ENCODE measurements at regions not wholly inside any gene's neighbourhood (a gene's known extent, or its start where the extent isn't known, plus 50 kb on each side); places are given as distances from the start of the nearest gene placed in this dataset.

- no peak for DNase-seq (ENCODE audit: low spot score)
These were observed 348.6 kb downstream of the ANKRD7 start for GRCh38 chr7:118573085-118573484.

GRCh38 chr7:118575393-118575948 lies 351.0 kb downstream of the ANKRD7 start:
- DNase-seq (ENCODE audit: low spot score): no peak

- no peak for DNase-seq (ENCODE audit: low spot score)
These were observed 356.4 kb downstream of the ANKRD7 start for GRCh38 chr7:118580743-118581382.

GRCh38 chr7:118583641-118584040 lies 359.1 kb downstream of the ANKRD7 start:
- no peak for DNase-seq (ENCODE audit: low spot score)

- DNase-seq (ENCODE audit: low spot score): no peak
These were observed 361.7 kb downstream of the ANKRD7 start for GRCh38 chr7:118586248-118586647.

- no peak for DNase-seq (ENCODE audit: low spot score)
These were observed 365.6 kb downstream of the ANKRD7 start for GRCh38 chr7:118590107-118590506.

GRCh38 chr7:118602090-118602489 lies 377.6 kb downstream of the ANKRD7 start:
- no peak for DNase-seq (ENCODE audit: low spot score)

- no peak for DNase-seq (ENCODE audit: low spot score)
These were observed 382.1 kb downstream of the ANKRD7 start for GRCh38 chr7:118606602-118607001.

- no peak for DNase-seq (ENCODE audit: low spot score)
These were observed 384.7 kb downstream of the ANKRD7 start for GRCh38 chr7:118609207-118609606.

- DNase-seq (ENCODE audit: low spot score): no peak
These were observed 391.2 kb downstream of the ANKRD7 start for GRCh38 chr7:118615681-118616080.

- DNase-seq (ENCODE audit: low spot score): no peak
These were observed 397.4 kb downstream of the ANKRD7 start for GRCh38 chr7:118621810-118622360.

GRCh38 chr7:118626739-118627138 lies 402.2 kb downstream of the ANKRD7 start:
- DNase-seq (ENCODE audit: low spot score): no peak

GRCh38 chr7:118627467-118627866 lies 403.0 kb downstream of the ANKRD7 start:
- DNase-seq (ENCODE audit: low spot score): no peak

GRCh38 chr7:118629898-118630438 lies 405.5 kb downstream of the ANKRD7 start:
- DNase-seq (ENCODE audit: low spot score): no peak

- no peak for DNase-seq (ENCODE audit: low spot score)
These were observed 417.9 kb downstream of the ANKRD7 start for GRCh38 chr7:118642396-118642795.

GRCh38 chr7:118644346-118644745 lies 419.8 kb downstream of the ANKRD7 start:
- no peak for DNase-seq (ENCODE audit: low spot score)

GRCh38 chr7:118648002-118648401 lies 423.5 kb downstream of the ANKRD7 start:
- no peak for DNase-seq (ENCODE audit: low spot score)

- DNase-seq (ENCODE audit: low spot score): no peak
These were observed 433.0 kb downstream of the ANKRD7 start for GRCh38 chr7:118657391-118658005.

GRCh38 chr7:118662266-118662665 lies 437.8 kb downstream of the ANKRD7 start:
- DNase-seq (ENCODE audit: low spot score): no peak

GRCh38 chr7:118664498-118664897 lies 440.0 kb downstream of the ANKRD7 start:
- no peak for DNase-seq (ENCODE audit: low spot score)

GRCh38 chr7:118671149-118671548 lies 446.6 kb downstream of the ANKRD7 start:
- DNase-seq (ENCODE audit: low spot score): no peak

GRCh38 chr7:118684796-118685195 lies 460.3 kb downstream of the ANKRD7 start:
- DNase-seq (ENCODE audit: low spot score): no peak

GRCh38 chr7:118689403-118689802 lies 464.9 kb downstream of the ANKRD7 start:
- DNase-seq (ENCODE audit: low spot score): no peak

Data from ureter (tissue), 1 donor.